Trophoblast cell (in vitro differentiated cells and primary cell): ENCODE measurements at regions not wholly inside any gene's neighbourhood (a gene's known extent, or its start where the extent isn't known, plus 50 kb on each side); places are given as distances from the start of the nearest gene placed in this dataset.

Experiments used
- DNase-seq, 2 donors: peaks; one replicate each; pipeline ENCODE4 v3.0.0-alpha.2; 2016
- H2AFZ ChIP-seq: 2 replicates; pipeline ENCODE4 v1.6.1; 2013; ENCODE audit warnings: low read length, moderate library complexity, mild to moderate bottlenecking; ENCODE audit not compliant: insufficient read depth, poor library complexity
- H2AK5ac ChIP-seq: 2 replicates; pipeline ENCODE4 v1.6.1; 2013; ENCODE audit warnings: mild to moderate bottlenecking, low read length
- H2BK120ac ChIP-seq: 2 replicates; pipeline ENCODE4 v1.6.1; 2013; ENCODE audit warnings: low read length, mild to moderate bottlenecking, moderate library complexity; ENCODE audit not compliant: insufficient read depth, poor library complexity
- H2BK12ac ChIP-seq: 2 replicates; pipeline ENCODE4 v1.6.1; 2013; ENCODE audit warnings: mild to moderate bottlenecking, low read length, moderate library complexity
- H2BK5ac ChIP-seq: 2 replicates; pipeline ENCODE4 v1.6.1; 2013; ENCODE audit warnings: low read length, low read depth, moderate library complexity, mild to moderate bottlenecking; ENCODE audit not compliant: poor library complexity
- H3K14ac ChIP-seq: 2 replicates; pipeline ENCODE4 v1.6.1; 2013; ENCODE audit warnings: mild to moderate bottlenecking, low read length
- H3K18ac ChIP-seq: 2 replicates; pipeline ENCODE4 v1.6.1; 2013; ENCODE audit warnings: mild to moderate bottlenecking, low read length
- H3K23ac ChIP-seq: 2 replicates; pipeline ENCODE4 v1.6.1; 2013; ENCODE audit warnings: low read length
- H3K27ac ChIP-seq: 2 replicates; pipeline ENCODE4 v1.5.1; 2013; ENCODE audit warnings: low read depth, mild to moderate bottlenecking, inconsistent platforms, low read length, moderate library complexity
- H3K27me3 ChIP-seq: 2 replicates; pipeline ENCODE4 v1.6.1; 2013; ENCODE audit warnings: inconsistent platforms, mild to moderate bottlenecking, low read length, moderate library complexity; ENCODE audit not compliant: insufficient read depth
- H3K36me3 ChIP-seq, 2 experiments: 1 replicate in 1 of 2; 2 replicates in 1 of 2; pipeline ENCODE4 v1.6.1; 2013; ENCODE audit warnings: low read length in 2 of 2, mild to moderate bottlenecking in 2 of 2, moderate library complexity in 1 of 2; ENCODE audit not compliant: insufficient read depth in 2 of 2, control insufficient read depth in 1 of 2
- H3K4ac ChIP-seq: 2 replicates; pipeline ENCODE4 v1.6.1; 2013; ENCODE audit warnings: low read depth, mild to moderate bottlenecking, low read length, moderate library complexity
- H3K4me1 ChIP-seq, 2 experiments: 1 replicate in 1 of 2; 2 replicates in 1 of 2; pipeline ENCODE4 v1.6.1; 2013; ENCODE audit warnings: low read length in 2 of 2, mild to moderate bottlenecking in 2 of 2, moderate library complexity in 1 of 2; ENCODE audit not compliant: insufficient read depth in 2 of 2, control insufficient read depth in 1 of 2
- H3K4me2 ChIP-seq: 2 replicates; pipeline ENCODE4 v1.6.1; 2013; ENCODE audit warnings: inconsistent platforms, mild to moderate bottlenecking, low read length, moderate library complexity
- H3K4me3 ChIP-seq: 2 replicates; pipeline ENCODE4 v1.5.1; 2013; ENCODE audit warnings: mild to moderate bottlenecking, low read depth, low read length, inconsistent platforms
- H3K79me1 ChIP-seq: one replicate; pipeline ENCODE4 v1.6.1; 2013; ENCODE audit warnings: low read length
- H3K79me2 ChIP-seq: 2 replicates; pipeline ENCODE4 v1.6.1; 2013; ENCODE audit warnings: low read length, mild to moderate bottlenecking; ENCODE audit not compliant: control insufficient read depth, insufficient read depth, poor library complexity
- H3K9ac ChIP-seq: 2 replicates; pipeline ENCODE4 v1.6.1; 2013; ENCODE audit warnings: mild to moderate bottlenecking, low read length
- H3K9me3 ChIP-seq: 2 replicates; pipeline ENCODE4 v1.6.1; 2013; ENCODE audit warnings: low read depth, mild to moderate bottlenecking, control low read depth, inconsistent platforms, low read length; ENCODE audit not compliant: insufficient read depth
- H4K12ac ChIP-seq: 2 replicates; pipeline ENCODE4 v1.6.1; 2013; ENCODE audit warnings: low read depth, mild to moderate bottlenecking, low read length, moderate library complexity
- H4K8ac ChIP-seq: 2 replicates; pipeline ENCODE4 v1.6.1; 2013; ENCODE audit warnings: low read depth, mild to moderate bottlenecking, low read length, moderate library complexity
- H4K91ac ChIP-seq: one replicate; pipeline ENCODE4 v1.6.1; 2013; ENCODE audit warnings: low read depth, mild to moderate bottlenecking, low read length, moderate library complexity
- WGBS: extraction: QIAGEN DNeasy Blood & Tissue Kit; methylation state at CpG from one replicate; pipeline ENCODE4 v1.1.7; 2013; ENCODE audit warnings: missing lambda C conversion rate; ENCODE audit not compliant: insufficient read length, insufficient coverage; ENCODE audit errors: extremely low coverage; 5-methylcytosine and 5-hydroxymethylcytosine counted together

- no peak overlapping the region for H4K8ac ChIP-seq
These were observed 237.3 kb upstream of the GPC6 start for GRCh38 chr13:92989301-92989700.

GRCh38 chr13:92991692-92992091, 234.9 kb upstream of the GPC6 start:
- Histone ChIP-seq H3K4ac (no peak overlapping the region), H3K4me2 (no peak overlapping the region), H2BK12ac (no peak overlapping the region), H3K27ac (no peak overlapping the region), H3K18ac (no peak overlapping the region), H4K12ac (no peak overlapping the region), H3K4me3 (no peak overlapping the region), H3K9me3 (no peaks in the 10 kb centered on the region), H4K91ac (no peak overlapping the region), H3K23ac (no peak overlapping the region), H3K36me3 (no peaks in the 10 kb centered on the region), H3K79me1 (no peaks in the 10 kb centered on the region), H2AK5ac (no peak overlapping the region), H3K79me2 (no peaks in the 10 kb centered on the region), H2BK5ac (no peak overlapping the region), H3K9ac (no peak overlapping the region), H3K27me3 (no peaks in the 10 kb centered on the region), H2AFZ (no peak overlapping the region), H4K8ac (no peak overlapping the region), H3K14ac (no peak overlapping the region), H2BK120ac (no peak overlapping the region), H3K4me1 (peaks cover 0 to 2% of the 10 kb centered on the region in 2 experiments)
- DNase-seq, result no peak

More at GRCh38 chr13:92989301-92989700, 237.3 kb upstream of the GPC6 start:
- H2BK5ac ChIP-seq, result no peak overlapping the region
- no peak overlapping the region for H3K23ac ChIP-seq
- no peak overlapping the region for H4K12ac ChIP-seq
- no peak overlapping the region for H4K91ac ChIP-seq
- no peak overlapping the region for H3K14ac ChIP-seq
- WGBS, result no CpG with 5 or more reads among the region's 2 CpGs
- no peak overlapping the region for H3K4ac ChIP-seq
- H2BK12ac ChIP-seq, result no peak overlapping the region
- no peaks in the 10 kb centered on the region for H3K79me2 ChIP-seq
- no peak overlapping the region for H2AK5ac ChIP-seq
- no peaks in the 10 kb centered on the region for H3K27me3 ChIP-seq
- peaks cover 0 to 2% of the 10 kb centered on the region in 2 experiments for H3K4me1 ChIP-seq
- H3K9me3 ChIP-seq, result no peaks in the 10 kb centered on the region
- no peaks in the 10 kb centered on the region for H3K36me3 ChIP-seq
- H3K4me3 ChIP-seq, result no peak overlapping the region
- no peaks in the 10 kb centered on the region for H3K79me1 ChIP-seq
- H3K27ac ChIP-seq, result no peak overlapping the region
- H3K4me2 ChIP-seq, result no peak overlapping the region
- H3K18ac ChIP-seq, result no peak overlapping the region
- no peak overlapping the region for H2BK120ac ChIP-seq
- DNase-seq, result peak in 1 of 2 donors; percentile 21
- H3K9ac ChIP-seq, result no peak overlapping the region
- no peak overlapping the region for H2AFZ ChIP-seq

- no CpG with 5 or more reads among the region's 3 CpGs for WGBS
- H2BK5ac ChIP-seq, result no peak overlapping the region
- H3K23ac ChIP-seq, result no peak overlapping the region
- no peak overlapping the region for H3K14ac ChIP-seq
- H3K18ac ChIP-seq, result no peak overlapping the region
- no peaks in the 10 kb centered on the region for H3K27me3 ChIP-seq
- H3K79me2 ChIP-seq, result no peaks in the 10 kb centered on the region
- no peaks in the 10 kb centered on the region for H3K9me3 ChIP-seq
- no peak overlapping the region for H3K4me3 ChIP-seq
- H3K4ac ChIP-seq, result no peak overlapping the region
- H2BK120ac ChIP-seq, result no peak overlapping the region
- no peak overlapping the region for H2AK5ac ChIP-seq
- no peaks in the 10 kb centered on the region for H3K79me1 ChIP-seq
- H3K4me2 ChIP-seq, result no peak overlapping the region
- no peak overlapping the region for H2AFZ ChIP-seq
- peaks cover 0 to 2% of the 10 kb centered on the region in 2 experiments for H3K4me1 ChIP-seq
- H4K12ac ChIP-seq, result no peak overlapping the region
- no peak overlapping the region for H3K27ac ChIP-seq
- no peak overlapping the region for H2BK12ac ChIP-seq
- no peak overlapping the region for H4K91ac ChIP-seq
- H3K9ac ChIP-seq, result no peak overlapping the region
- no peak for DNase-seq
- no peak overlapping the region for H4K8ac ChIP-seq
- H3K36me3 ChIP-seq, result no peaks in the 10 kb centered on the region
These were observed 232.6 kb upstream of the GPC6 start for GRCh38 chr13:92994056-92994455.

- no peak overlapping the region for H2BK5ac ChIP-seq
- peaks cover 1% of the 10 kb centered on the region for H3K9me3 ChIP-seq
- H2AK5ac ChIP-seq, result no peak overlapping the region
- no peak overlapping the region for H3K27ac ChIP-seq
- H3K4ac ChIP-seq, result no peak overlapping the region
- no CpG with 5 or more reads among the region's 5 CpGs for WGBS
- H2BK120ac ChIP-seq, result no peak overlapping the region
- no peak overlapping the region for H4K12ac ChIP-seq
- H3K4me1 ChIP-seq, result no peaks in the 10 kb centered on the region
- no peaks in the 10 kb centered on the region for H3K79me2 ChIP-seq
- DNase-seq, result no peak
- no peaks in the 10 kb centered on the region for H3K27me3 ChIP-seq
- H3K36me3 ChIP-seq, result no peaks in the 10 kb centered on the region
- H2BK12ac ChIP-seq, result no peak overlapping the region
- no peak overlapping the region for H3K9ac ChIP-seq
- H3K79me1 ChIP-seq, result no peaks in the 10 kb centered on the region
- H3K4me3 ChIP-seq, result no peak overlapping the region
- no peak overlapping the region for H4K91ac ChIP-seq
- no peak overlapping the region for H3K23ac ChIP-seq
- H4K8ac ChIP-seq, result no peak overlapping the region
- H3K4me2 ChIP-seq, result no peak overlapping the region
- no peak overlapping the region for H3K18ac ChIP-seq
- H2AFZ ChIP-seq, result no peak overlapping the region
- no peak overlapping the region for H3K14ac ChIP-seq
These were observed 224.6 kb upstream of the GPC6 start for GRCh38 chr13:93001866-93002461.
